Duodenal mucosa (tissue), 2 donors: ENCODE measurements at regions not wholly inside any gene's neighbourhood (a gene's known extent, or its start where the extent isn't known, plus 50 kb on each side); places are given as distances from the start of the nearest gene placed in this dataset.

Source experiments
- H3K27ac ChIP-seq: one replicate; pipeline ENCODE4 v1.7.0; 2013; ENCODE audit warnings: low read depth, low read length
- H3K27me3 ChIP-seq, 2 donors: one replicate each; pipeline ENCODE4 v1.7.0; 2013; ENCODE audit warnings: low read length in 2 of 2, control low read depth in 1 of 2; ENCODE audit not compliant: insufficient read depth in 2 of 2, control insufficient read depth in 1 of 2
- H3K36me3 ChIP-seq, 2 donors: one replicate each; pipeline ENCODE4 v1.7.0; 2013; ENCODE audit warnings: low read length in 2 of 2, control low read depth in 1 of 2; ENCODE audit not compliant: insufficient read depth in 2 of 2, control insufficient read depth in 1 of 2
- H3K4me1 ChIP-seq, 2 donors: one replicate each; pipeline ENCODE4 v1.7.0; 2013; ENCODE audit warnings: low read length in 2 of 2, control low read depth in 1 of 2; ENCODE audit not compliant: insufficient read depth in 2 of 2, control insufficient read depth in 1 of 2
- H3K4me3 ChIP-seq, 2 donors: one replicate each; pipeline ENCODE4 v1.7.0; 2013; ENCODE audit warnings: low read length in 2 of 2, low read depth in 1 of 2
- H3K9ac ChIP-seq, 2 donors: one replicate each; pipeline ENCODE4 v1.7.0; 2013; ENCODE audit warnings: low read length in 2 of 2, low read depth in 1 of 2
- H3K9me3 ChIP-seq, 2 donors: one replicate each; pipeline ENCODE4 v1.7.0; 2013; ENCODE audit warnings: low read length in 2 of 2, control low read depth in 1 of 2; ENCODE audit not compliant: control insufficient read depth in 1 of 2

GRCh38 chr2:8364668-8365067, 317.2 kb upstream of the ID2 start:
- H3K36me3 ChIP-seq, result no peaks in the 10 kb centered on the region

GRCh38 chr2:8365331-8365910, 316.4 kb upstream of the ID2 start:
- Histone ChIP-seq H3K27ac (no peak overlapping the region), H3K36me3 (no peaks in the 10 kb centered on the region), H3K9me3 (no peaks in the 10 kb centered on the region), H3K4me3 (no peak overlapping the region), H3K27me3 (no peaks in the 10 kb centered on the region), H3K4me1 (peaks cover 0 to 5% of the 10 kb centered on the region in 2 donors), H3K9ac (no peak overlapping the region)

More at GRCh38 chr2:8364668-8365067, 317.2 kb upstream of the ID2 start:
- Histone ChIP-seq H3K27ac (no peak overlapping the region), H3K9ac (no peak overlapping the region), H3K4me3 (no peak overlapping the region), H3K4me1 (peaks cover 0 to 5% of the 10 kb centered on the region in 2 donors), H3K27me3 (no peaks in the 10 kb centered on the region), H3K9me3 (no peaks in the 10 kb centered on the region)

DNA sequence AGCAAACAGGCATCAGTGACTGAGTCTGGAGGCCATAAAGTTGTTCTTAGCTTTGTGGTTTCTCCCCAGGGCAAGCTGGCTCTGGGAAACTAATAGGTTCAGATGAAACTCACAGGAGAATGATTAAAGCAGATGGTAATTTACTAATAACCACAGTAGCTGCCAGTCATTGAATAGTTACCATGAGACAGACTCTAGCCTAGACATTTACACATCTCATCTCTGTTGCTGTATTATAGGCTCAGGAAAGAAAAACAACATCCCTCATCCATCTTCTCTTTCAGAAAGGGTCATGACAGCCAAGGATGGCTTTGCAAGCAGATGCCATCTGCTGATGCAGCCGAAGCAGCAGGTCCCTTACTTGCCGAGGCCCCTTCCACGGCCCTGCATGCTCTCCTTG, 314.0 kb upstream of the ID2 start:
- no peaks in the 10 kb centered on the region for H3K36me3 ChIP-seq
- no peak overlapping the region for H3K9ac ChIP-seq
- H3K4me1 ChIP-seq, result peaks cover 0 to 5% of the 10 kb centered on the region in 2 donors
- H3K9me3 ChIP-seq, result no peaks in the 10 kb centered on the region
- no peak overlapping the region for H3K27ac ChIP-seq
- no peaks in the 10 kb centered on the region for H3K27me3 ChIP-seq
- H3K4me3 ChIP-seq, result no peak overlapping the region

GRCh38 chr2:8368463-8368862, 313.4 kb upstream of the ID2 start:
- H3K9me3 ChIP-seq, result no peaks in the 10 kb centered on the region
- H3K4me3 ChIP-seq, result no peak overlapping the region
- H3K27me3 ChIP-seq, result no peaks in the 10 kb centered on the region
- H3K9ac ChIP-seq, result no peak overlapping the region
- no peaks in the 10 kb centered on the region for H3K36me3 ChIP-seq
- H3K4me1 ChIP-seq, result peaks cover 0 to 5% of the 10 kb centered on the region in 2 donors
- H3K27ac ChIP-seq, result no peak overlapping the region

DNA sequence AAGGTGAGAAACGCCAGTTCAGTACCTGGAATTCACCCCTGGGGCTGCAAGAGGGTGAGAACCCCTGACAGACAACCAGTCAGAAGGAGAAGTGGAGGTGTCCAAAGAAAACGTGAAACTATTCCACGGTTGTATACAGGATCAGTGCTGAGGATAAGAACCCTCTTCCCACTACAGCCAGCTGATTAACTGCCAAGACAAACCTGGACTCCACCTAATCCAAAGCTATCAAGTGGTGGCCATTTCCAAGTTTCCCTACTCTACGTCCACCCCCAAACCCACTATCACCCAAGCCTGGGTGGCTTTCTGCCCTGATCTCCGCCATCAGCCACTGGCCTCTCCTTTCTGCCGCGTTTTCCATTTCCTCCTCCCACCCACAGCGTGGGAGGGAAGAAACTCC, 312.3 kb upstream of the ID2 start:
- Histone ChIP-seq H3K27ac (no peak overlapping the region), H3K9me3 (no peaks in the 10 kb centered on the region), H3K27me3 (no peaks in the 10 kb centered on the region), H3K4me3 (no peak overlapping the region), H3K36me3 (no peaks in the 10 kb centered on the region), H3K9ac (no peak overlapping the region), H3K4me1 (peaks cover 0 to 4% of the 10 kb centered on the region in 2 donors)

GRCh38 chr2:8370258-8370802, 311.5 kb upstream of the ID2 start:
- H3K36me3 ChIP-seq, result no peaks in the 10 kb centered on the region
- no peaks in the 10 kb centered on the region for H3K9me3 ChIP-seq
- H3K4me3 ChIP-seq, result no peak overlapping the region
- no peaks in the 10 kb centered on the region for H3K4me1 ChIP-seq
- H3K9ac ChIP-seq, result no peak overlapping the region
- no peaks in the 10 kb centered on the region for H3K27me3 ChIP-seq
- H3K27ac ChIP-seq, result no peak overlapping the region

DNA sequence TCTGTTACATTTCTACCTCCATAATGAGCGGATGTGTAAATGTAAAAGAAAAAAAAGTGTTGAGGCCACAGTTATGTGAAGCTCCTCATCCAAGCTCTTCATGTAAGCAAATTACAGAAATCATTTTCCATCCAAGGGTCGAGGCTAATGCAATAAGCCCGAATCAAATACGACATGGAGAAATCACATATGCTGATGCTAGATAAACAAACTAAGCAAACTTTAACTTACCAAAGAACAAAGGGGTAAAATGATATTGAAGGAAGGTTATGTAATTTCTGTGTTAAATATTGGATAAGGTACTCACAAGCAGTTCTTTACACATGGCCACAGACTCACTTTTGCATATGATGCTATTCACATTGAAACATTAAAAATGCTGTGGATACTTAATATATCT, 310.2 kb upstream of the ID2 start:
- Histone ChIP-seq H3K36me3 (no peaks in the 10 kb centered on the region), H3K9ac (no peak overlapping the region), H3K9me3 (no peaks in the 10 kb centered on the region), H3K27ac (no peak overlapping the region), H3K27me3 (no peaks in the 10 kb centered on the region), H3K4me1 (no peaks in the 10 kb centered on the region), H3K4me3 (no peak overlapping the region)

DNA sequence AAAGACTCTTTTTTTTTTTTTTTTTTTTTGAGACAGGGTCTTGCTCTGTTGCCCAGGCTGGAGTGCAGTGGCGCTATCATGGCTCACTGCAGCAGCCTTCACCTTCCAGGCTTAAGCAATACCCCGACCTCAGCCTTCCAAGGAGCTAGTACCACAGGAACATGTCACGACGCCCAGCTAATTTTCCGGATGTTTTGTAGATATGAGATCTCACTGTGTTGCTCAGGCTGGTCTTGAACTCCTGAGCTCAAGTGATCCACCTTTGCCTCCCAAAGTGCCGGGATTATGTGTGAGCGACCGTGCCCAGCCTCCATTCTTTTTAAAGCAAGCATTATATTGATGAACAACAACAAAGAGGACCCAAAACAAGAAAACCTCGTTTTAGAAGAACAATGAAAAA, 307.1 kb upstream of the ID2 start:
- no peaks in the 10 kb centered on the region for H3K4me1 ChIP-seq
- H3K4me3 ChIP-seq, result no peak overlapping the region
- no peak overlapping the region for H3K9ac ChIP-seq
- H3K27me3 ChIP-seq, result no peaks in the 10 kb centered on the region
- H3K36me3 ChIP-seq, result no peaks in the 10 kb centered on the region
- H3K27ac ChIP-seq, result no peak overlapping the region
- no peaks in the 10 kb centered on the region for H3K9me3 ChIP-seq

- no peaks in the 10 kb centered on the region for H3K36me3 ChIP-seq
- no peaks in the 10 kb centered on the region for H3K4me1 ChIP-seq
- H3K4me3 ChIP-seq, result no peak overlapping the region
- H3K9ac ChIP-seq, result no peak overlapping the region
- H3K27me3 ChIP-seq, result no peaks in the 10 kb centered on the region
- H3K9me3 ChIP-seq, result no peaks in the 10 kb centered on the region
- no peak overlapping the region for H3K27ac ChIP-seq
Observed at GRCh38 chr2:8376603-8377410, 305.0 kb upstream of the ID2 start.

DNA sequence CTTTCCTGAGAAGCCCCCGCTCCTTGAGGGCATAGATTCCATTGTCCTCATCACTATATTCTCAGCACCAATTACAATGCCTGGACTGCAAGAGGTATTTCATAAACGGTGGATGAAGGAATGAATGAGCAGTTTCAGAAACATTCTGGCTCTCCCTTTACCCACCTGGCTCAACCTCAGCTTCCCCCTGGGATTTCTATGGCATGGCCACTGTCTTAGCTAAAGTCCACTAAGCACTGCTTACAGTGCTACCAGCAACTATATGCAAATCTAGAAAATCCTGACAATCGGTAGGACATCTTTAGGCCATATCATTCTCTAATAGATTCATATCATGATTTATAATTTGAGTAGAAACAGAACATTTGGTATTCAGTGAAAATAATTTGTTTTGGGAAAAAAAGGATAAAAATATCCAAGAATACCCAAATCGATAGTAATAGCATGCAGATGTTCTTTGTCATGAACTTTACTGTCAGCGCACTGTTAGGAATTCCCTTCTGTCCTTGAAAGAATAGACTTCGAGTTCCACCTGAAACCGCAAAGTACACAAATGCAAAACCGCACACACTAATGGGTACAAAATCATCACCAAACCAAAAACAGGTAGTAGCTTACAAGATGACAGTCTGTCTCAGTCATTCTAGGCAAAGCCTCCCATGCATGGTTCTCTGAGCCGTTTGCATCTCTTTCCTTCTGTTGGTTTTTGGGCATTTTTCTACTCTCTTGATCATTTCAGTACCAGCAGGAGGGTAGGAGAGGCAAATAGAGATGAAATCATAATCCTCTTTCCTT, 303.6 kb upstream of the ID2 start:
- Histone ChIP-seq H3K27ac (no peak overlapping the region), H3K9ac (no peak overlapping the region), H3K4me1 (no peaks in the 10 kb centered on the region), H3K4me3 (no peak overlapping the region), H3K36me3 (no peaks in the 10 kb centered on the region), H3K9me3 (no peaks in the 10 kb centered on the region), H3K27me3 (no peaks in the 10 kb centered on the region)
